OCI-LY3 (cell line): ENCODE measurements at regions not wholly inside any gene's neighbourhood (a gene's known extent, or its start where the extent isn't known, plus 50 kb on each side); places are given as distances from the start of the nearest gene placed in this dataset.

Experiments
- CTCF ChIP-seq: fragments of 200-600, 300-600 bp; sonication (generic); IDR thresholded peaks from 2 replicates; pipeline ENCODE4 v1.5.1; 2014; ENCODE audit warnings: antibody characterized with exemption, low read length, low read depth
- EZH2phosphoT487 ChIP-seq: fragments of 200-600 bp; shearing (Covaris generic); IDR thresholded peaks from 2 replicates; pipeline ENCODE4 v1.6.1; 2018; ENCODE audit warnings: antibody characterized with exemption, mixed run types, low read depth

- TF ChIP-seq CTCF (no peak), EZH2phosphoT487 (no peak)
These were observed 397.7 kb upstream of the EPHA6 start for GRCh38 chr3:96416549-96417255.
